Smooth muscle cell (in vitro differentiated cells): ENCODE measurements at regions not wholly inside any gene's neighbourhood (a gene's known extent, or its start where the extent isn't known, plus 50 kb on each side); places are given as distances from the start of the nearest gene placed in this dataset.
A peak's percentile ranks its signal among the peaks of the same experiment; 100 is the strongest.

Source experiments
- DNase-seq: peaks from one replicate; lab custom pipeline; 2025; ENCODE audit not compliant: unreplicated experiment; lab: John Stamatoyannopoulos, UW
- H2AFZ ChIP-seq: fragments of 200-600 bp; sonication (generic); 2 replicates; pipeline ENCODE4 v1.6.0; 2016; ENCODE audit warnings: antibody characterized with exemption, low read depth, mild to moderate bottlenecking
- H3F3A ChIP-seq: fragments of 200-600 bp; sonication (generic); 2 replicates; pipeline ENCODE4 v1.6.0; 2017; ENCODE audit warnings: antibody characterized with exemption, low read depth
- H3K27ac ChIP-seq: fragments of 200-600 bp; sonication (generic); 2 replicates; pipeline ENCODE4 v1.5.1; 2016; ENCODE audit warnings: low read depth, mild to moderate bottlenecking
- H3K27me3 ChIP-seq: fragments of 200-600 bp; sonication (generic); 2 replicates; pipeline ENCODE4 v1.6.1; 2016; ENCODE audit warnings: low read depth, mild to moderate bottlenecking
- H3K36me3 ChIP-seq: fragments of 200-600 bp; sonication (generic); 2 replicates; pipeline ENCODE4 v1.5.1; 2016; ENCODE audit warnings: low read depth
- H3K4me1 ChIP-seq: fragments of 200-600 bp; sonication (generic); 2 replicates; pipeline ENCODE4 v1.5.1; 2016; ENCODE audit warnings: low read depth
- H3K4me2 ChIP-seq: fragments of 200-600 bp; sonication (generic); 2 replicates; pipeline ENCODE4 v1.6.0; 2016; ENCODE audit warnings: mild to moderate bottlenecking
- H3K4me3 ChIP-seq: fragments of 200-600 bp; sonication (generic); 2 replicates; pipeline ENCODE4 v1.5.1; 2016; ENCODE audit warnings: mild to moderate bottlenecking
- H3K79me2 ChIP-seq: fragments of 200-600 bp; sonication (generic); 2 replicates; pipeline ENCODE4 v1.6.0; 2016; ENCODE audit warnings: low read depth, mild to moderate bottlenecking
- H3K9ac ChIP-seq: fragments of 200-600 bp; sonication (generic); 2 replicates; pipeline ENCODE4 v1.6.0; 2016; ENCODE audit warnings: low read depth
- H3K9me3 ChIP-seq: fragments of 200-600 bp; sonication (generic); replicated peaks from 2 replicates; pipeline ENCODE4 v1.5.1; 2016; ENCODE audit warnings: low read depth
- H4K20me1 ChIP-seq: fragments of 200-600 bp; sonication (generic); 2 replicates; pipeline ENCODE4 v1.6.0; 2016; ENCODE audit warnings: low read depth
- WGBS: methylation state at CpG from one replicate; pipeline ENCODE4 v1.1.7; 2016; ENCODE audit warnings: low lambda C conversion rate; 5-methylcytosine and 5-hydroxymethylcytosine counted together
- TF ChIP-seq, protein P1 (sequence below): fragments of 200-600 bp; sonication (generic); IDR thresholded peaks from 2 replicates; pipeline ENCODE4 v1.5.1; 2017; ENCODE audit warnings: borderline replicate concordance, mild to moderate bottlenecking, antibody characterized with exemption; ENCODE audit not compliant: insufficient read depth, poor library complexity, severe bottlenecking

DNA sequence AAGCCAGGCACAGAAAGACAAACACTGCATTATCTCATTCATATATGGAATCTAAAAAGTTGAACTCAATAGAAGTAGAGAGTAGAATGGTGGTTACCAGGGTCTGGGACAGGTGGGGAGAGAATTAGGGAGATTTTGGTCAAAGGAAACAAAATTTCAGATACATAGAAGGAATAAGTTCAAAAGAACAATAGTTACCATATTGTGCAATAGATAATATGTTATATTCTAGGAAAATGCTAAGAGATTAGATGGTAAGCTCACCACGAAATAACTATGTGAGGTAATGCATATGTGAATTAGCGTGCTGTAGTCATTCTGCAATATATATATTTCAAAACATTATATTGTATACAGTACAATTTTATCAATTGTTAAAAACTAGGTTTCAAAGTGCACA is 442.5 kb downstream of the KCNH5 start:
- Histone ChIP-seq H3K27me3 (no peaks in the 10 kb centered on the region), H3K4me3 (no peak overlapping the region), H3K79me2 (no peaks in the 10 kb centered on the region), H3K9me3 (peaks cover under 1% of the 10 kb centered on the region), H3K27ac (no peak overlapping the region), H3K36me3 (peaks cover 2% of the 10 kb centered on the region), H2AFZ (no peak overlapping the region), H3F3A (no peaks in the 10 kb centered on the region), H3K4me1 (peaks cover 4% of the 10 kb centered on the region), H3K4me2 (no peak overlapping the region), H4K20me1 (no peaks in the 10 kb centered on the region), H3K9ac (no peak overlapping the region)
- TF ChIP-seq, protein P1, sequence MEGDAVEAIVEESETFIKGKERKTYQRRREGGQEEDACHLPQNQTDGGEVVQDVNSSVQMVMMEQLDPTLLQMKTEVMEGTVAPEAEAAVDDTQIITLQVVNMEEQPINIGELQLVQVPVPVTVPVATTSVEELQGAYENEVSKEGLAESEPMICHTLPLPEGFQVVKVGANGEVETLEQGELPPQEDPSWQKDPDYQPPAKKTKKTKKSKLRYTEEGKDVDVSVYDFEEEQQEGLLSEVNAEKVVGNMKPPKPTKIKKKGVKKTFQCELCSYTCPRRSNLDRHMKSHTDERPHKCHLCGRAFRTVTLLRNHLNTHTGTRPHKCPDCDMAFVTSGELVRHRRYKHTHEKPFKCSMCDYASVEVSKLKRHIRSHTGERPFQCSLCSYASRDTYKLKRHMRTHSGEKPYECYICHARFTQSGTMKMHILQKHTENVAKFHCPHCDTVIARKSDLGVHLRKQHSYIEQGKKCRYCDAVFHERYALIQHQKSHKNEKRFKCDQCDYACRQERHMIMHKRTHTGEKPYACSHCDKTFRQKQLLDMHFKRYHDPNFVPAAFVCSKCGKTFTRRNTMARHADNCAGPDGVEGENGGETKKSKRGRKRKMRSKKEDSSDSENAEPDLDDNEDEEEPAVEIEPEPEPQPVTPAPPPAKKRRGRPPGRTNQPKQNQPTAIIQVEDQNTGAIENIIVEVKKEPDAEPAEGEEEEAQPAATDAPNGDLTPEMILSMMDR = no peak
- no peak for DNase-seq
- WGBS = 99% methylated on average over 2 of the region's 2 CpGs

GRCh38 chr14:62604524-62604923 is 440.7 kb downstream of the KCNH5 start:
- Histone ChIP-seq H3K27me3 (no peaks in the 10 kb centered on the region), H3K9me3 (no peaks in the 10 kb centered on the region), H3K4me3 (no peak overlapping the region), H3K79me2 (no peaks in the 10 kb centered on the region), H3K36me3 (no peaks in the 10 kb centered on the region), H3K27ac (no peak overlapping the region), H4K20me1 (no peaks in the 10 kb centered on the region), H3K9ac (no peak overlapping the region), H3F3A (no peaks in the 10 kb centered on the region), H3K4me2 (no peak overlapping the region), H3K4me1 (peaks cover 8% of the 10 kb centered on the region), H2AFZ (no peak overlapping the region)
- WGBS = 85% methylated on average over 2 of the region's 2 CpGs
- DNase-seq = no peak
- TF ChIP-seq, protein P1 = no peak

GRCh38 chr14:62614122-62614521 is 431.1 kb downstream of the KCNH5 start:
- Histone ChIP-seq H3F3A (no peaks in the 10 kb centered on the region), H3K9me3 (no peaks in the 10 kb centered on the region), H3K27me3 (no peaks in the 10 kb centered on the region), H2AFZ (peak overlapping the region; percentile 79), H3K36me3 (no peaks in the 10 kb centered on the region), H3K9ac (no peak overlapping the region), H3K4me1 (peaks cover 15% of the 10 kb centered on the region), H3K4me3 (peak overlapping the region; percentile 17), H3K4me2 (peak overlapping the region; percentile 71), H4K20me1 (no peaks in the 10 kb centered on the region), H3K27ac (peak overlapping the region; percentile 10), H3K79me2 (no peaks in the 10 kb centered on the region)
- TF ChIP-seq, protein P1 = no peak
- DNase-seq = no peak
- WGBS = 3% methylated on average over 3 of the region's 3 CpGs

GRCh38 chr14:62616668-62617067 is 428.6 kb downstream of the KCNH5 start:
- H3K79me2 ChIP-seq = no peaks in the 10 kb centered on the region
- TF ChIP-seq, protein P1 = no peak
- no peak overlapping the region for H3K9ac ChIP-seq
- H3K4me3 ChIP-seq = no peak overlapping the region
- H3F3A ChIP-seq = no peaks in the 10 kb centered on the region
- no peak overlapping the region for H3K27ac ChIP-seq
- H3K27me3 ChIP-seq = no peaks in the 10 kb centered on the region
- no peak overlapping the region for H3K4me2 ChIP-seq
- WGBS = 73% methylated on average over 4 of the region's 4 CpGs
- H3K9me3 ChIP-seq = no peaks in the 10 kb centered on the region
- no peaks in the 10 kb centered on the region for H3K36me3 ChIP-seq
- no peak overlapping the region for H2AFZ ChIP-seq
- no peaks in the 10 kb centered on the region for H4K20me1 ChIP-seq
- no peak for DNase-seq
- peaks cover 15% of the 10 kb centered on the region for H3K4me1 ChIP-seq
